ENCODE measurements at regions not wholly inside any gene's neighbourhood (a gene's known extent, or its start where the extent isn't known, plus 50 kb on each side); places are given as distances from the start of the nearest gene placed in this dataset.

DNA sequence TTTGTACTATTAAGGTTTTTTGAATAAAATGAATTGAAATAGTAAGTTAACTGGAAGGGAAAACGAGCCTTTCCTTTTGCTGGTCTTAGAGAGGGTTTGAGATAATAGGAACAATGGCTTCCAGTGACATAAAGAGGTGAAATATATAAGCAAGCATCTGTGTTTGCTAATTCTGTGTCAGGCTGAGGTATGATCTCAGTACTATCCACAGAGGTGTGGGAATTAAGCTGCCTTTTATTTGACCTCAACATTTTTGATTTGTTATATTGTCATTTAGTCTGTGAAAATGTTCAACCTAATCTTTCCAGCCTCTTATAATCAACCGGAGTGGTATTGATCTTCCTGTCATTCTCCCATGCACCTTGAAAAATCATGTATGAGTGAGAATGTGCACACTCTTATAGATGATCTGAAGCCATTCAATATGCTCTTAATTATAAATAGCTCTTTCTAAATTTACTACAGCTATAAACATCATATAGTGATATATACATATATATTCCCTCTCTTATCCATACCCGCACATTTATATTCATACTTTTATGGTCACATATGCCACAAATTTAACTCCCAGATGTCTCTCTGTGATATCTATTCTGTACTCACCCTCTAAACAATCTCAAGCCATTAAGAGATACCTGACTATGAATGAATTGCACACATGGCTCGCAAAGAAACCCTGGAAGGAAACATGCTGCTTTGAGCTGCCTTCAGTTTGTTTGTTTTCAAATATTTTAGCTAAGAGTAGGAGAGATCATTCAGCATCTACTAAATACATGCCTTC is 754.7 kb upstream of the NRSN1 start:
- Histone ChIP-seq H3K36me3 (ENCODE audit: control insufficient read depth, low read length) (no peaks in the 10 kb centered on the region), H3K79me2 (ENCODE audit: control insufficient read depth, low read length) (no peaks in the 10 kb centered on the region), H3K27ac (ENCODE audit: low read depth, low read length) (no peak overlapping the region), H3K27me3 (ENCODE audit: control insufficient read depth, low read length) (no peaks in the 10 kb centered on the region), H3K4me3 (ENCODE audit: low read length) (no peak overlapping the region), H3F3A (ENCODE audit: control insufficient read depth, insufficient read depth) (no peaks in the 10 kb centered on the region), H4K20me1 (ENCODE audit: control insufficient read depth, insufficient read depth, low read depth, low read length) (no peaks in the 10 kb centered on the region), H3K9me3 (ENCODE audit: control insufficient read depth, insufficient read depth, low read length) (no peaks in the 10 kb centered on the region), H3K9me2 (replicated peaks; ENCODE audit: control insufficient read depth, low read length) (no peaks in the 10 kb centered on the region), H3K4me2 (ENCODE audit: low read length) (no peak overlapping the region), H3K4me1 (ENCODE audit: control insufficient read depth, low read length) (no peaks in the 10 kb centered on the region)
- TF ChIP-seq CTCF (IDR thresholded peaks at IDR 0.05; ENCODE audit: low read depth, low read length, poor library complexity, severe bottlenecking) (no peak), EZH2phosphoT487 (IDR thresholded peaks at IDR 0.05; ENCODE audit: borderline replicate concordance, low read length) (no peak)

GRCh38 chr6:23377830-23378229 is 748.2 kb upstream of the NRSN1 start:
- no peaks in the 10 kb centered on the region for H3K9me2 ChIP-seq (replicated peaks; ENCODE audit: control insufficient read depth, low read length)
- H3K9me3 ChIP-seq (ENCODE audit: control insufficient read depth, insufficient read depth, low read length): no peaks in the 10 kb centered on the region
- no peak overlapping the region for H3K4me2 ChIP-seq (ENCODE audit: low read length)
- H3K27me3 ChIP-seq (ENCODE audit: control insufficient read depth, low read length): no peaks in the 10 kb centered on the region
- no peaks in the 10 kb centered on the region for H3K36me3 ChIP-seq (ENCODE audit: control insufficient read depth, low read length)
- H3F3A ChIP-seq (ENCODE audit: control insufficient read depth, insufficient read depth): no peaks in the 10 kb centered on the region
- no peak overlapping the region for H3K4me3 ChIP-seq (ENCODE audit: low read length)
- no peaks in the 10 kb centered on the region for H4K20me1 ChIP-seq (ENCODE audit: control insufficient read depth, insufficient read depth, low read depth, low read length)
- no peaks in the 10 kb centered on the region for H3K79me2 ChIP-seq (ENCODE audit: control insufficient read depth, low read length)
- no peak for TF ChIP-seq CTCF (IDR thresholded peaks at IDR 0.05; ENCODE audit: low read depth, low read length, poor library complexity, severe bottlenecking)
- no peak for TF ChIP-seq EZH2phosphoT487 (IDR thresholded peaks at IDR 0.05; ENCODE audit: borderline replicate concordance, low read length)
- H3K4me1 ChIP-seq (ENCODE audit: control insufficient read depth, low read length): no peaks in the 10 kb centered on the region
- H3K27ac ChIP-seq (ENCODE audit: low read depth, low read length): no peak overlapping the region

DNA sequence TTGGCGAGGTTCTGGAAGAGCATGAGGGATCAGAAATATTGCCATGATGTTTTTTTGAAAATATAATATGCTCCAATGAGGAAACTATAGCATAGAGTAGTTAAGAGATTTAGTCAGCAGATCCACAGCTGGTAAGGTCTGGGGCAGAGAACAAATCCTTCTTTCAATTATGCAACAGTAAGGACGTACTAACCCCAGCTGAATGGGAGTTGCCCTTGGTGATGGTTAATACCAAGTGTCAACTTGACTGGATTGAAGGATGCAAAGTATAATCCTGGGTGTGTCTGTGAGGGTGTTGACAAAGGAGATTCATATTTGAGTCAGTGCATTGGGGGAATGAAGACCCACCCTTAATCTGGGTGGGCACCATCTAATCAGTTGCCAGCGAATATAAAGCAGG is 745.5 kb upstream of the NRSN1 start:
- H3K9me2 ChIP-seq (replicated peaks; ENCODE audit: control insufficient read depth, low read length): no peaks in the 10 kb centered on the region
- H3K36me3 ChIP-seq (ENCODE audit: control insufficient read depth, low read length): no peaks in the 10 kb centered on the region
- no peaks in the 10 kb centered on the region for H3K79me2 ChIP-seq (ENCODE audit: control insufficient read depth, low read length)
- no peaks in the 10 kb centered on the region for H3K9me3 ChIP-seq (ENCODE audit: control insufficient read depth, insufficient read depth, low read length)
- no peak overlapping the region for H3K4me3 ChIP-seq (ENCODE audit: low read length)
- no peak overlapping the region for H3K27ac ChIP-seq (ENCODE audit: low read depth, low read length)
- no peaks in the 10 kb centered on the region for H3K4me1 ChIP-seq (ENCODE audit: control insufficient read depth, low read length)
- no peaks in the 10 kb centered on the region for H3K27me3 ChIP-seq (ENCODE audit: control insufficient read depth, low read length)
- H4K20me1 ChIP-seq (ENCODE audit: control insufficient read depth, insufficient read depth, low read depth, low read length): no peaks in the 10 kb centered on the region
- TF ChIP-seq EZH2phosphoT487 (IDR thresholded peaks at IDR 0.05; ENCODE audit: borderline replicate concordance, low read length) (no peak), CTCF (IDR thresholded peaks at IDR 0.05; ENCODE audit: low read depth, low read length, poor library complexity, severe bottlenecking) (no peak)
- H3K4me2 ChIP-seq (ENCODE audit: low read length): no peak overlapping the region
- H3F3A ChIP-seq (ENCODE audit: control insufficient read depth, insufficient read depth): no peaks in the 10 kb centered on the region

Measured in DOHH2 (cell line).